Mesendoderm (in vitro differentiated cells): ENCODE measurements at regions not wholly inside any gene's neighbourhood (a gene's known extent, or its start where the extent isn't known, plus 50 kb on each side); places are given as distances from the start of the nearest gene placed in this dataset.

Source experiments
- DNase-seq: peaks from one replicate; pipeline ENCODE4 v3.0.0; 2013
- H2AK5ac ChIP-seq: 2 replicates; pipeline ENCODE4 v1.6.1; 2013; ENCODE audit warnings: low read length, inconsistent platforms
- H2BK120ac ChIP-seq: 2 replicates; pipeline ENCODE4 v1.6.1; 2013; ENCODE audit warnings: low read depth, mild to moderate bottlenecking, low read length, moderate library complexity, mixed read lengths
- H2BK15ac ChIP-seq: replicated peaks from 2 replicates; pipeline ENCODE4 v1.6.1; 2013; ENCODE audit warnings: low read depth, mild to moderate bottlenecking, moderate library complexity
- H2BK5ac ChIP-seq: 2 replicates; pipeline ENCODE4 v1.6.1; 2013; ENCODE audit warnings: low read length, inconsistent platforms
- H3K18ac ChIP-seq: 2 replicates; pipeline ENCODE4 v1.6.1; 2013; ENCODE audit warnings: mild to moderate bottlenecking, low read length, mixed read lengths
- H3K23ac ChIP-seq: one replicate; pipeline ENCODE4 v1.6.1; 2013; ENCODE audit warnings: low read length
- H3K27ac ChIP-seq: 2 replicates; pipeline ENCODE4 v1.5.1; 2013; ENCODE audit warnings: low read depth, mild to moderate bottlenecking, inconsistent platforms, low read length, moderate library complexity
- H3K27me3 ChIP-seq: 2 replicates; pipeline ENCODE4 v1.6.1; 2013; ENCODE audit warnings: low read length, control low read depth, mild to moderate bottlenecking, inconsistent platforms; ENCODE audit not compliant: insufficient read depth, poor library complexity
- H3K36me3 ChIP-seq: 2 replicates; pipeline ENCODE4 v1.6.1; 2013; ENCODE audit warnings: low read length, inconsistent platforms; ENCODE audit not compliant: control insufficient read depth, insufficient read depth
- H3K4ac ChIP-seq: one replicate; pipeline ENCODE4 v1.6.1; 2013; ENCODE audit warnings: low read depth, mild to moderate bottlenecking, low read length, moderate library complexity
- H3K4me1 ChIP-seq: 2 replicates; pipeline ENCODE4 v1.6.1; 2013; ENCODE audit warnings: low read depth, low read length, inconsistent platforms; ENCODE audit not compliant: control insufficient read depth
- H3K4me2 ChIP-seq: 2 replicates; pipeline ENCODE4 v1.6.1; 2013; ENCODE audit warnings: low read length
- H3K4me3 ChIP-seq: 2 replicates; pipeline ENCODE4 v1.5.1; 2013; ENCODE audit warnings: mild to moderate bottlenecking, low read length
- H3K56ac ChIP-seq: one replicate; pipeline ENCODE4 v1.6.1; 2013; ENCODE audit warnings: low read length
- H3K79me1 ChIP-seq: 2 replicates; pipeline ENCODE4 v1.6.1; 2013; ENCODE audit warnings: low read length, inconsistent platforms
- H3K79me2 ChIP-seq: 2 replicates; pipeline ENCODE4 v1.6.1; 2013; ENCODE audit warnings: mild to moderate bottlenecking, low read length; ENCODE audit not compliant: control insufficient read depth, insufficient read depth
- H3K9ac ChIP-seq: 2 replicates; pipeline ENCODE4 v1.6.1; 2013; ENCODE audit warnings: low read length, inconsistent platforms
- H4K5ac ChIP-seq: one replicate; pipeline ENCODE4 v1.6.1; 2013; ENCODE audit warnings: low read length
- H4K8ac ChIP-seq: one replicate; pipeline ENCODE4 v1.6.1; 2013; ENCODE audit warnings: low read depth, mild to moderate bottlenecking, control low read depth, low read length, moderate library complexity
- WGBS: extraction: QIAGEN DNeasy Blood & Tissue Kit; methylation state at CpG from one replicate; pipeline ENCODE4 v1.1.7; 2013; ENCODE audit warnings: low lambda C conversion rate, missing lambda C conversion rate; ENCODE audit not compliant: insufficient coverage; ENCODE audit errors: extremely low coverage; 5-methylcytosine and 5-hydroxymethylcytosine counted together

DNA sequence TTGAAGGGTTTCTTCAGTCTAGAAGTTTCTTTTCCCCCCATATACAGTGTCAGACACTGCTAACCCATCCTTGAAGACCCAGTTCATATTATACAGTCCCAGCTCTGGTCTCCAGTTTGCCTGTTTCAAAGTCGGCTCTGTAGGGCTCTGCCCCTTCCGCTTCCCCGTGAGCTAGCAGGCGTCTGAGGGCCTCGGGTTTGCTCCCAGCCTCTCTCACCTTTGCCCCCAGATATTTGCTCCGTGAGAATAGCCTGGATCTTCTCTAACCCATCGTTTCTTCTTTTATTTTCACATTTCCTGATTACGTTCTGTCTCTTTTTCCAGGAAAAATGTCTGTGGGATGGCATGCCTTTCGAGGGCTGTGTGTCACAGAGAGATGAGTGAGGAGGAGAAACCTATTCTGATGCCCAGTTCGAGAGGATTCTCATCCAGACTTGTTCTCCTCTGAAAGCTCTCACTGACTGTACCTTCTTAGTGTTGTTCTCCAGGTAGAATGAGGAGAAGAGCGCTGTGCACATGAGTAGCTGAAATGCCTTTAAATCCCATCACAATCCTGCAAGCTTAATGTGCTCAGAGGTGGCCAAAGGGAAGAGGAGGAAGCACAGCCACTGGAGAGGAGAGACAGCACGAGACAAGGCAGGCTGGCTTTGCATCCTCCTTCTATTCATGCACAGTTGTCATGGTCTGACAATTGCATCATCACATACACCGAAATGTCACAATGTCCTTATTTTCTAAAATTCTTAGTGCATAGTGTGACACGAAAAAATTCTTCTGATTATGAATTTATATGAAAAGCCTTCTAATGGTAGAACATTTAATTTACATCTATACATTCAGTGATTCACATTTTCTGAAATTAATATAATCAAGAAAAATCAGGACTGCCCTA is 171.1 kb downstream of the FOXA2 start:
- Histone ChIP-seq H3K27ac (no peak overlapping the region), H3K56ac (peak overlapping the region; percentile 6)
- no peak for DNase-seq

DNA sequence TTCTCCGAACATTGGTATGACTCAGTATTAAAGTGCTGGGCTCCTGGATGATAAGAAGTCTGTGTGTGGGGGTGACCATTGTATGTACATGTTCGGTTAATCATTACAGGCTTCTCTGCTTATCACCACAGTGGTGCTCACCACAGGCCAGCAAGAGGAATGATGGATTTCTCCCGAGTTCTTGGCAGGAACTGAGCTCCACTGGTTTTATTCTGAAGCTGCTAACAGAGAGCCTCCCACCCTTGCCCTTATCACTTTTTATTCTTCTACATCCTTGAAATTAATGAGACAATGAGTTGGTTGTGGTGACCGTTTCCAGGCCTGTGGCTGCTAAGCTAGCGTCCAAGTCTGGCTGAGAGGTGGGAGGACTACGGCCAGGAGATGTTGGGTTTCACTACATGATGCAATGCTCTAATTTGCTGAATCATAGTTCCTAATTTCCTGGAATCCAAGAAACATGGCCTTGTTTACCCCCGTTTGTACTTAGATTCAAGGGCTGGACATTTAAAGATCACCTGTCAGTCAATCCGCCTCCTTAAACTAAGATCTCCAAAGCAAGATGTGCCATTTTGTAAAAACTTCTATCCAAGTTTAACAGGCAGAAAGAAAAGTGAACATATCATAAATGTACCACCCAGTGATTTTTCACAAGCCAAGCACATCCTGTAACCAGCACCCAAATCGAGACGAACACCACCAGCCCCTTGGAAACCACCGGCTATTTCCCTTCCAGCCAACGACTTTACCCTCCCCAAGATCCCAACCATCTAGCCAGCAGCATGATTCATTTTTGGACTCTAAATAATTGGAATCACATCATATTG is 172.5 kb downstream of the FOXA2 start:
- no peak overlapping the region for H3K4ac ChIP-seq
- H3K56ac ChIP-seq, result peak overlapping the region; percentile 9
- H3K27me3 ChIP-seq, result no peaks in the 10 kb centered on the region
- H4K8ac ChIP-seq, result no peak overlapping the region
- H2AK5ac ChIP-seq, result no peak overlapping the region
- H2BK5ac ChIP-seq, result no peak overlapping the region
- peak overlapping the region; percentile 39 for H3K18ac ChIP-seq
- H3K4me1 ChIP-seq, result no peaks in the 10 kb centered on the region
- H4K5ac ChIP-seq, result no peak overlapping the region
- no peak overlapping the region for H3K4me2 ChIP-seq
- H3K4me3 ChIP-seq, result no peak overlapping the region
- no peaks in the 10 kb centered on the region for H3K36me3 ChIP-seq
- no peaks in the 10 kb centered on the region for H3K79me1 ChIP-seq
- H3K27ac ChIP-seq, result peak overlapping the region; percentile 52
- H3K9ac ChIP-seq, result no peak overlapping the region
- H2BK120ac ChIP-seq, result no peak overlapping the region
- no peak overlapping the region for H2BK15ac ChIP-seq
- peak; percentile 82 for DNase-seq
- WGBS, result no CpG with 5 or more reads among the region's 12 CpGs
- no peak overlapping the region for H3K23ac ChIP-seq
- H3K79me2 ChIP-seq, result no peaks in the 10 kb centered on the region

More for the DNA sequence above, 171.1 kb downstream of the FOXA2 start:
- no CpG with 5 or more reads among the region's 14 CpGs for WGBS
- no peaks in the 10 kb centered on the region for H3K79me1 ChIP-seq
- H2AK5ac ChIP-seq, result no peak overlapping the region
- H3K4ac ChIP-seq, result no peak overlapping the region
- H3K4me2 ChIP-seq, result no peak overlapping the region
- H3K27me3 ChIP-seq, result no peaks in the 10 kb centered on the region
- no peaks in the 10 kb centered on the region for H3K4me1 ChIP-seq
- H3K79me2 ChIP-seq, result no peaks in the 10 kb centered on the region
- H3K9ac ChIP-seq, result no peak overlapping the region
- no peak overlapping the region for H3K18ac ChIP-seq
- no peak overlapping the region for H2BK120ac ChIP-seq
- no peak overlapping the region for H3K4me3 ChIP-seq
- H4K8ac ChIP-seq, result no peak overlapping the region
- no peaks in the 10 kb centered on the region for H3K36me3 ChIP-seq
- H2BK5ac ChIP-seq, result no peak overlapping the region
- H2BK15ac ChIP-seq, result no peak overlapping the region
- no peak overlapping the region for H3K23ac ChIP-seq
- no peak overlapping the region for H4K5ac ChIP-seq

DNA sequence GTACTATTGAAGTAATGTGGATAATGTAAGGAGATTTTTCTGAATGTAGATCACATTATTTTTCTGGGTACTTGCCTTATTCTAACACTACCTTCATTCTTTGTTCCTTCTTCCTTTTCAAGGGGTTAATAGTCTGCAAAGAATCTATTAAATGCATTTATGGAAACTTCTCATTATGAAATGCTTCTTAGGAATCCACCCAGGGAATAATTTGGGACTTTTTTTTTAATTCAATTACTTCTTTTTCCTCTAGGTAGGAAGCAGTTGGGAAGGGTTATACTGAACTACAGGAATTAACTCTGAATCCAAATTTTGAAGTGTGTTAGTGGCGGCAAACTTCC is 173.1 kb downstream of the FOXA2 start:
- Histone ChIP-seq H4K5ac (no peak overlapping the region), H3K79me1 (no peaks in the 10 kb centered on the region), H4K8ac (no peak overlapping the region), H3K23ac (no peak overlapping the region), H2BK120ac (no peak overlapping the region), H3K4ac (no peak overlapping the region), H3K4me3 (no peak overlapping the region), H2BK5ac (no peak overlapping the region), H3K9ac (no peak overlapping the region), H3K18ac (no peak overlapping the region), H3K4me2 (no peak overlapping the region), H3K56ac (no peak overlapping the region), H3K79me2 (no peaks in the 10 kb centered on the region), H2AK5ac (no peak overlapping the region), H3K27ac (no peak overlapping the region), H2BK15ac (no peak overlapping the region), H3K4me1 (no peaks in the 10 kb centered on the region), H3K27me3 (no peaks in the 10 kb centered on the region), H3K36me3 (no peaks in the 10 kb centered on the region)
- WGBS, result no CpG with 5 or more reads among the region's 1 CpG
- no peak for DNase-seq

DNA sequence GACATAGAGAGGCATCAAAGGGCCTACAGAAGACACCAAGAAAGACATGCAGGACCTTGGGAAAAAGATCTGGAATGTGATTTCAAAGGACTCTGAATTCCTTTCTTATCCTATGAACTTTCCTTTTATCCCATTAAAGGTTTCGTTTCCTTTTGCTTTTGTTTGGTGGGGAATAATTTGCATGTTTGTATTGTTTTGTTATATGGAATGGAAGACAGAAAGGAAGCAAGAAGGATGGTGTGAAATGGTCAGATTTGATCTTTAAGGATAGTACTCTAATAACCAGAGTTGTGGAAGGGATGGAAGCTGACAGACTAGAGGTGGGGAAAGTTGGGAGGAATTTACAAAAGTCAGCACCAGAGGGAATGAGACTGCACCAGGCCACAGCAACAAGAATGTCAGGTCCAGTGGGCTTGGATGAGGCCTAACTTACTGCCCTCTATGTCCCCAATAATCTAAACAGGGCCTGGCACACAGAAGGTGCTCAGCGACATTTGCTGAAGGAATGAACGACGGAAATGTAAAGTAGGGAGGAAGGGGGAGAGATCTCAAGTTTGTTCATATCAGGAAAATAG is 173.7 kb downstream of the FOXA2 start:
- no peak overlapping the region for H2BK15ac ChIP-seq
- peak; percentile 62 for DNase-seq
- no peak overlapping the region for H2AK5ac ChIP-seq
- no peak overlapping the region for H3K4me2 ChIP-seq
- H4K8ac ChIP-seq, result no peak overlapping the region
- H3K27me3 ChIP-seq, result no peaks in the 10 kb centered on the region
- WGBS, result no CpG with 5 or more reads among the region's 4 CpGs
- no peak overlapping the region for H4K5ac ChIP-seq
- H3K23ac ChIP-seq, result no peak overlapping the region
- no peaks in the 10 kb centered on the region for H3K79me1 ChIP-seq
- H3K4me3 ChIP-seq, result no peak overlapping the region
- no peaks in the 10 kb centered on the region for H3K79me2 ChIP-seq
- H3K56ac ChIP-seq, result peak overlapping the region; percentile 77
- H3K18ac ChIP-seq, result no peak overlapping the region
- H3K4me1 ChIP-seq, result no peaks in the 10 kb centered on the region
- H2BK5ac ChIP-seq, result peak overlapping the region; percentile 77
- no peak overlapping the region for H3K4ac ChIP-seq
- no peak overlapping the region for H2BK120ac ChIP-seq
- H3K36me3 ChIP-seq, result no peaks in the 10 kb centered on the region
- H3K9ac ChIP-seq, result no peak overlapping the region
- H3K27ac ChIP-seq, result no peak overlapping the region

DNA sequence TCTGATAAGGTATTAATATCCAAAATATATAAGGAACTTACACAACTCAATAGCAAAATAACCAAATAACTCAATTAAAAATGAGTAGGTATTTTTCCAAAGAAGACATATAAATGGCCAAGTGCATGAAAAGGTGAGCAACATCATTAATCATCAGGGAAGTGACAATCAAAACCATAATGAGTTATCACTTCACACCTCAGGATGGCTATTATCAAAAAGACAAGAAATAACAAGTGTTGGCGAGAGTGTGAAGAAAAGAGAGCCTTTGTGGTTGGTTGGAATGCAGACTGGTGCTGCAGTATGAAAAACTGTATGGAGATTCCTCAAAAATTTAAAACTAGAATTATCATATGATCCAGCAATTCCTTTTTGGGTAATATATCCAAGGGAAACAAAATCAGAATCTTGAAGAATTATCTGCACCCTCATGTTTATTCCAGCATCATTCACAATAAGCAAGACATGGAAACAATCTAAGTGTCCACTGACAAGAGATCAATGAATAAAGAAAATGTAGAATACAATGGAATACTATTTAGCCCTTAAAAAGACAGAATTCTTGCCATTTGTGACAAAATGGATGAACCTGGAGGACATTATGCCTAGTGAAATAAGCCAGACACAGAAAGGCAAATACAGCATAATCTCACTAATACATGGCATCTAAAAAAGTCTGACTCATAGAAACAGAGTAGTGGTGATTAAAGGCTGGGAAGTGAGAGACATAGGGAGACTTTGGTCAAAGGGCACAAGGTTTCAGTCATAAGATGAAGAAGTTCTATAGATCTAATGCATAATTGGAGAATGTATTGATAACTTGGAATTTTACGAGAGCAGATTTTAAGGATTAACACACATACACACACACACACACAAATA is 175.6 kb downstream of the FOXA2 start:
- Histone ChIP-seq H2BK5ac (no peak overlapping the region), H3K4me1 (no peaks in the 10 kb centered on the region), H3K18ac (no peak overlapping the region), H2BK15ac (no peak overlapping the region), H3K23ac (no peak overlapping the region), H3K9ac (no peak overlapping the region), H3K4me2 (no peak overlapping the region), H3K27me3 (no peaks in the 10 kb centered on the region), H3K36me3 (no peaks in the 10 kb centered on the region), H3K27ac (no peak overlapping the region), H4K8ac (no peak overlapping the region), H3K4me3 (no peak overlapping the region), H2BK120ac (no peak overlapping the region), H2AK5ac (no peak overlapping the region), H3K79me2 (no peaks in the 10 kb centered on the region), H3K4ac (no peak overlapping the region), H3K56ac (no peak overlapping the region), H3K79me1 (no peaks in the 10 kb centered on the region), H4K5ac (no peak overlapping the region)
- no peak for DNase-seq
- WGBS, result no CpG with 5 or more reads among the region's 2 CpGs
